ENCODE measurements at regions not wholly inside any gene's neighbourhood (a gene's known extent, or its start where the extent isn't known, plus 50 kb on each side); places are given as distances from the start of the nearest gene placed in this dataset.

DNA sequence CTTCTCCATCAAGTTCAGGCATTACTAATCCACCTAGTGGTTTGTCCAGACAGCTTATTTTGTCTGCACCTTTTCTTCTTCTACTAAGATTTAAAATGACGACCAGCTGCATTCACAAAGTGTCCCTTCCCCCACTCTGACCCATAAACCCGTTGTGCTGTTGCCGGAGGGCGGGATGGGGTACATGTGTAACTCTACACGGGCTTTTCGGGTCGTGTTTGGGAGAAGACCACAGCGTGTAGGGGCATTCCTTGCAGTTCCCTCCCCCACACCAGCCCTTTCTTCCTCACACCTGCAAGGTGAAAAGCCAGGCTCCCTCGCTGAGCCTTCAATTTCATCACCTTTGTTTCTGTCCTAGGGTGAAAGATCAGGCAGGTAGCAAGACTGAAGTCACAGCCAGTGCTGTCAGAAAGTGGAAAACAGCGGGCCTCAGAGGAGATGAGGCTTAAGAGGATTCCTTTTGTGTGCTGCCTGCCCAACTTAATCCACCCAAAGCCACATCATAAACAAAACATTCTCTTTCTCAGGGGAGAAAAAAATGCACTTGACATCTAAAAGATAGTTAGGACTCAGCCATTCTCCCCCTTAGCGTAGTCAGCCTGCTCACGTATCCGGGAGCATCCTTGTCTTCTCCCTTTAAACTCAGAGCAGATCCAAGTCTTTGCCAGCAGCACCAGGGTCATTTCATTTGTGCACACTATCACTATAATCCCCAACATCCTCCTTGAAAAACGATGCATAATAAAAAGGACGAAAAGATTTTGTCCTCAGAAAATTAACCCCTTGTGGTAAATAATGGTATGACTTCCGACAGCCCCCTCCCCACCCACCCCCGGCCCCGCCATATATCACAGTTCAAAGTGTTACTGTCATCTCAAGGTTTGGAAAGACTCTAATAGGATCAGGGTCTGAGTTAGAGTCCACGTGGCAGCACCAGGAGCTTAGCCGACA is 599.0 kb downstream of the RAB28 start:
- TF ChIP-seq, protein P1, sequence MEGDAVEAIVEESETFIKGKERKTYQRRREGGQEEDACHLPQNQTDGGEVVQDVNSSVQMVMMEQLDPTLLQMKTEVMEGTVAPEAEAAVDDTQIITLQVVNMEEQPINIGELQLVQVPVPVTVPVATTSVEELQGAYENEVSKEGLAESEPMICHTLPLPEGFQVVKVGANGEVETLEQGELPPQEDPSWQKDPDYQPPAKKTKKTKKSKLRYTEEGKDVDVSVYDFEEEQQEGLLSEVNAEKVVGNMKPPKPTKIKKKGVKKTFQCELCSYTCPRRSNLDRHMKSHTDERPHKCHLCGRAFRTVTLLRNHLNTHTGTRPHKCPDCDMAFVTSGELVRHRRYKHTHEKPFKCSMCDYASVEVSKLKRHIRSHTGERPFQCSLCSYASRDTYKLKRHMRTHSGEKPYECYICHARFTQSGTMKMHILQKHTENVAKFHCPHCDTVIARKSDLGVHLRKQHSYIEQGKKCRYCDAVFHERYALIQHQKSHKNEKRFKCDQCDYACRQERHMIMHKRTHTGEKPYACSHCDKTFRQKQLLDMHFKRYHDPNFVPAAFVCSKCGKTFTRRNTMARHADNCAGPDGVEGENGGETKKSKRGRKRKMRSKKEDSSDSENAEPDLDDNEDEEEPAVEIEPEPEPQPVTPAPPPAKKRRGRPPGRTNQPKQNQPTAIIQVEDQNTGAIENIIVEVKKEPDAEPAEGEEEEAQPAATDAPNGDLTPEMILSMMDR (IDR thresholded peaks at IDR 0.05; ENCODE audit: low read depth, low read length), result no peak
- TF ChIP-seq EZH2phosphoT487 (IDR thresholded peaks at IDR 0.05; ENCODE audit: low read depth), result no peak
